Progenitor cell of endocrine pancreas (in vitro differentiated cells): ENCODE measurements at regions not wholly inside any gene's neighbourhood (a gene's known extent, or its start where the extent isn't known, plus 50 kb on each side); places are given as distances from the start of the nearest gene placed in this dataset.

ENCODE experiments used
- DNase-seq: peaks from one replicate; pipeline ENCODE4 v3.0.0; 2021; ENCODE audit warnings: low spot score; ENCODE audit not compliant: unreplicated experiment
- H3K27ac Mint-ChIP-seq: 2 replicates; pipeline ENCODE4 v1.8.0; 2021; ENCODE audit warnings: mild to moderate bottlenecking, moderate library complexity, mixed read lengths
- H3K27me3 Mint-ChIP-seq: 2 replicates; pipeline ENCODE4 v1.8.0; 2021; ENCODE audit warnings: mixed read lengths
- H3K36me3 Mint-ChIP-seq: 2 replicates; pipeline ENCODE4 v1.8.0; 2022; ENCODE audit warnings: mixed read lengths; ENCODE audit not compliant: insufficient read depth
- H3K4me1 Mint-ChIP-seq: 2 replicates; pipeline ENCODE4 v1.8.0; 2021; ENCODE audit warnings: low read depth, mixed read lengths
- H3K4me3 Mint-ChIP-seq: 2 replicates; pipeline ENCODE4 v1.8.0; 2021; ENCODE audit warnings: low read depth, mild to moderate bottlenecking, moderate library complexity, mixed read lengths
- H3K9me3 Mint-ChIP-seq: 2 replicates; pipeline ENCODE4 v1.8.0; 2021; ENCODE audit warnings: low read depth, mixed read lengths
- TF ChIP-seq, protein P1 (sequence below): fragments of 200-600 bp; sonication (generic); IDR thresholded peaks from one replicate; pipeline ENCODE4 v1.5.0; 2021; ENCODE audit warnings: antibody characterized with exemption, mild to moderate bottlenecking; ENCODE audit not compliant: unreplicated experiment

DNA sequence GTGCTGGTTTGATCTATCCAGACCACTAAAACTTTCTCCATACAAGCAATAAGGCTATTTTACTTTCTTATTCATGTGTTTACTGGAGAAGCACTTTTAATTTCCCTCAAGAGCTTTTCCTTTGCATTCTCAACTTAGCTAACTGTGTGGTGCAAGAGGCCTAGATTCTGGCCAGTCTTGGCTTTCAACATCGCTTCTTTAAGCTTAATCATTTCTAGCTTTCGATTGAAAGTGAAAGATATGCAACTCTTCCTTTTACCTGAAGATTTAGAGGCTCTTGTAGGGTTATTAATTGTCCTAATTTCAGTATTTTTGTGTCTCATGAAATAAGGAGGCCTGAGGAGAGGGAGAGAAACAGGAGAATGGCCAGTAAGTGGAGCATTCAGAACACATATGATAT, 234.8 kb upstream of the GADL1 start:
- no peak overlapping the region for H3K4me3 Mint-ChIP-seq

DNA sequence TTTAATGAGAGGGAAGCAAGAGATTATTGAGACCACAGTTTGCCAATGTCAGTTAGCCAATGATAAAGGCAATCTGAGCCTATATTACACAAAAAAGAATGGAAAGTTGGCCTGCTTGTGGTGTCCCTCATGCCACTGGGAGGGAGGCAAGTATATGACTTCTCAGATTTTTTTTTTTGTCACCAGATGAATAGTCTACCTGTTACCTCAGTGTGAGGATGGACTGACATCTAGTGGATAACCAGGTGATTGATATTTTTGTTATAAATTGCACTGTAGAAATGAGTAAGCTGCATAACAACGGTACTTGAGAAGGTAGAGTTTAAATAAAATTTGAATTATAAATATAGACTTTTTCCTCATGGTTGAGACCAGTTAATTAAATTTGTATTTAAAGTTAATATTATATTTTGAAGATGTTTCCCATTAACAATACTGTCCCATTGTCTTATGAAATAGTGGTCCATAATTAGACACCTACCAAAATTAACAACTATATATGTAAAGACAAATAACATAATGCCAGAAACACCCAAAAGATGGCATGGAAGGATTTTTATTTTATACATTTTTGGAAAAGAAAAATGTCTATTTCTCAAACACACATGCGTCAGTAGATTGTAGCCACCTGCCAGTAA, 237.8 kb upstream of the GADL1 start:
- H3K4me1 Mint-ChIP-seq: peaks cover 7% of the 10 kb centered on the region
- no peak overlapping the region for H3K4me3 Mint-ChIP-seq
- no peaks in the 10 kb centered on the region for H3K36me3 Mint-ChIP-seq
- TF ChIP-seq, protein P1, sequence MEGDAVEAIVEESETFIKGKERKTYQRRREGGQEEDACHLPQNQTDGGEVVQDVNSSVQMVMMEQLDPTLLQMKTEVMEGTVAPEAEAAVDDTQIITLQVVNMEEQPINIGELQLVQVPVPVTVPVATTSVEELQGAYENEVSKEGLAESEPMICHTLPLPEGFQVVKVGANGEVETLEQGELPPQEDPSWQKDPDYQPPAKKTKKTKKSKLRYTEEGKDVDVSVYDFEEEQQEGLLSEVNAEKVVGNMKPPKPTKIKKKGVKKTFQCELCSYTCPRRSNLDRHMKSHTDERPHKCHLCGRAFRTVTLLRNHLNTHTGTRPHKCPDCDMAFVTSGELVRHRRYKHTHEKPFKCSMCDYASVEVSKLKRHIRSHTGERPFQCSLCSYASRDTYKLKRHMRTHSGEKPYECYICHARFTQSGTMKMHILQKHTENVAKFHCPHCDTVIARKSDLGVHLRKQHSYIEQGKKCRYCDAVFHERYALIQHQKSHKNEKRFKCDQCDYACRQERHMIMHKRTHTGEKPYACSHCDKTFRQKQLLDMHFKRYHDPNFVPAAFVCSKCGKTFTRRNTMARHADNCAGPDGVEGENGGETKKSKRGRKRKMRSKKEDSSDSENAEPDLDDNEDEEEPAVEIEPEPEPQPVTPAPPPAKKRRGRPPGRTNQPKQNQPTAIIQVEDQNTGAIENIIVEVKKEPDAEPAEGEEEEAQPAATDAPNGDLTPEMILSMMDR: peak; percentile 53
- DNase-seq: no peak
- no peaks in the 10 kb centered on the region for H3K27me3 Mint-ChIP-seq
- H3K27ac Mint-ChIP-seq: no peak overlapping the region
- H3K9me3 Mint-ChIP-seq: no peaks in the 10 kb centered on the region

More for the DNA sequence above, 234.8 kb upstream of the GADL1 start:
- Mint-ChIP-seq H3K27ac (no peak overlapping the region), H3K27me3 (no peaks in the 10 kb centered on the region), H3K36me3 (no peaks in the 10 kb centered on the region), H3K9me3 (peaks cover 6% of the 10 kb centered on the region), H3K4me1 (peaks cover 10% of the 10 kb centered on the region)
- no peak for DNase-seq
- TF ChIP-seq, protein P1: no peak

DNA sequence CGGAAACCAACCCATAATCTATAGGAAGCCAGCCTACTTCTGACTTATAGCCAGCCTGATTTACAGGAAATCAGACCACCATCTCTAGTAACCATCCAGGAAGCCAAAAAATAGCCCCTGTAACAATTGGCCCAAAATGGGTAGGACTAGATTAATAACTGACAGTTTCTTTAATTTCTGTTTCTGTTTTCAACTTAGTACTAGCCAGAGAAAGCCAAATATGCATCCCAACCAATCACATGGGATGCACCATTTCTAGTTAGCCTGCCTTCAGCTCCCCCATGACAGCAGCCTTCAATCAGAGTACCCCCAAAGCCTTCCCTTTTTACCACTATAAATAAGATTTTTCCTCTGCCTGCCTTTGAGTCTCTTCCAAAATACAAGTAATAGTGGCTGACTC, 239.1 kb upstream of the GADL1 start:
- no peaks in the 10 kb centered on the region for H3K36me3 Mint-ChIP-seq
- no peak for DNase-seq
- TF ChIP-seq, protein P1: no peak
- H3K27me3 Mint-ChIP-seq: no peaks in the 10 kb centered on the region
- no peak overlapping the region for H3K4me3 Mint-ChIP-seq
- no peak overlapping the region for H3K27ac Mint-ChIP-seq
- peaks cover 7% of the 10 kb centered on the region for H3K4me1 Mint-ChIP-seq
- H3K9me3 Mint-ChIP-seq: no peaks in the 10 kb centered on the region

DNA sequence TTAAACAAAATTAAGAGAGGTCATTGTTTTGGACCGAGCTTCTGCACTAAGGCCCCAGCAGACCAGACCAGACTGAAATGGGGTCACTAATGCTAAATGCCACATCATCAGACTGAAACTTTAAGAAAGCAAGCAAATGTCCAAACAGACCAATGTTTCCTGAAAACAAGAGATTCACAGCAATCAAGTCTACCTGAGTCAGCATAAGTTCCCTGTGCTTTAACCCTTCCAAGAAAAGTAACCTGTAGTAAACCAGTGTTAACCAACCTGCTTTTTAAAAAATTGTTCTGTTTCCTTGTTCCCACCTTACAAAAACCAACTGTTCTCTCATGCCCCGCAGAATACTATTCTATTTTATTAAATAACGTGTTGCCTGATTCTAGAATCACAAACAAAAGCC, 241.1 kb upstream of the GADL1 start:
- H3K27me3 Mint-ChIP-seq: no peaks in the 10 kb centered on the region
- H3K27ac Mint-ChIP-seq: no peak overlapping the region
- no peak overlapping the region for H3K4me3 Mint-ChIP-seq
- no peaks in the 10 kb centered on the region for H3K9me3 Mint-ChIP-seq
- no peaks in the 10 kb centered on the region for H3K36me3 Mint-ChIP-seq
- no peak for DNase-seq
- H3K4me1 Mint-ChIP-seq: peaks cover 12% of the 10 kb centered on the region
- TF ChIP-seq, protein P1: no peak

DNA sequence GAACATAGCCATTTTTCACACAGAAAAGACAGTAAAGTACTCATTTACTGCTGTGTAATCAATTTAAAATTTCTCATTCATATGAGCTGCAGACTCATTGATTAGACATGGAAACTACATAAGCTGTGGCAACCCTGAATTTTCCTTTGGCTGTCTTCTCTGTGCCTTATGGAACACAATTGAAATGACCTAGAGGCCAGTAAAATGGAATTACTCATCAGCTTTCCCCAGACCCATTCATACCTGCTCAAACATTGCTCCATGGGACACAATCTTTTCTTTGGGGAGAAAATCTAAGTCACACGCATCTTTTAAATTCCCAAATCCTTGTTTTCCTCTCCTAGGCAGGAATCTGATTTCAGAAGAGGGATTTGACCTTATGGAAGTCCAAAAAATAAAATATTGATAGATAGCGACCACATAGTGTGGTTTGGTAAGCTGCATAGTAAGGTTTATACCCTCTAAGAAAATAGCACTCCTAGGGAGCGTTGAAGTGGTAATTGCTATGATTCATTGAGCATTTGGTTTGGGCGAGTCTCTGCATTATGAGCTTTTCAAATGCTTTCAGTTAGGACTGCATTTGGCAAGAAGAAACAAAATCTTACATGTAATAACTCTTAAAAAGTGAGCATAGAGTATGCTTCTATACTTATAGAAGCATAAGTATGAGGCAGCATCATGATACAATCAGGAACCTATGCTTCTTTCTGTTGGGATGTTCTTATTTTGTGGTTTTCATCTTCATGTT, 243.4 kb upstream of the GADL1 start:
- Mint-ChIP-seq H3K9me3 (peaks cover 4% of the 10 kb centered on the region), H3K36me3 (no peaks in the 10 kb centered on the region), H3K4me1 (peaks cover 23% of the 10 kb centered on the region), H3K4me3 (no peak overlapping the region), H3K27me3 (no peaks in the 10 kb centered on the region), H3K27ac (no peak overlapping the region)
- DNase-seq: no peak
- TF ChIP-seq, protein P1: no peak
